Vagina (tissue), 2 donors: ENCODE measurements at regions not wholly inside any gene's neighbourhood (a gene's known extent, or its start where the extent isn't known, plus 50 kb on each side); places are given as distances from the start of the nearest gene placed in this dataset.

Source experiments
- CTCF ChIP-seq, 3 experiments: fragments of 450-650 bp in 2 of 3; fragments of 200-600 bp in 1 of 3; sonication (generic) in 1 of 3; IDR thresholded peaks; one replicate each; pipeline ENCODE4 v1.5.1; 2017 to 2019; ENCODE audit warnings: antibody characterized with exemption in 3 of 3, mild to moderate bottlenecking in 2 of 3, moderate library complexity in 2 of 3
- POLR2A ChIP-seq, 2 donors: fragments of 450-650 bp; IDR thresholded peaks; one replicate each; pipeline ENCODE4 v1.6.1; 2017; ENCODE audit warnings: antibody characterized with exemption in 2 of 2, mild to moderate bottlenecking in 2 of 2, moderate library complexity in 2 of 2
- POLR2AphosphoS5 ChIP-seq, 2 donors: sonication (generic); formaldehyde crosslinking; IDR thresholded peaks; one replicate each; pipeline ENCODE4 v1.9.0; 2017; ENCODE audit warnings: antibody characterized with exemption in 2 of 2, mild to moderate bottlenecking in 2 of 2, low read depth in 1 of 2; ENCODE audit not compliant: insufficient read depth in 1 of 2

- TF ChIP-seq POLR2A (IDR thresholded peaks at IDR 0.05), result no peak
- no peak for TF ChIP-seq CTCF (IDR thresholded peaks at IDR 0.05)
- no peak for TF ChIP-seq POLR2AphosphoS5 (IDR thresholded peaks at IDR 0.05; ENCODE audit: insufficient read depth in 1 of 2, low read depth in 1 of 2)
Measured at GRCh38 chr6:12371641-12372146, 81.5 kb downstream of the EDN1 start.
